HG03342 (cell line): ENCODE measurements at regions not wholly inside any gene's neighbourhood (a gene's known extent, or its start where the extent isn't known, plus 50 kb on each side); places are given as distances from the start of the nearest gene placed in this dataset.
"Not testable (repeated sequence)": the region's sequence is repeated elsewhere in the genome, so short reads cannot be mapped to it uniquely, and the experiment has no call there.

Experiments used
- ATAC-seq: cut with Tn5 transposase; IDR thresholded peaks from one replicate; pipeline ENCODE4 v1.9.1; 2021; ENCODE audit warnings: mild to moderate bottlenecking, moderate library complexity; ENCODE audit not compliant: unreplicated experiment

DNA sequence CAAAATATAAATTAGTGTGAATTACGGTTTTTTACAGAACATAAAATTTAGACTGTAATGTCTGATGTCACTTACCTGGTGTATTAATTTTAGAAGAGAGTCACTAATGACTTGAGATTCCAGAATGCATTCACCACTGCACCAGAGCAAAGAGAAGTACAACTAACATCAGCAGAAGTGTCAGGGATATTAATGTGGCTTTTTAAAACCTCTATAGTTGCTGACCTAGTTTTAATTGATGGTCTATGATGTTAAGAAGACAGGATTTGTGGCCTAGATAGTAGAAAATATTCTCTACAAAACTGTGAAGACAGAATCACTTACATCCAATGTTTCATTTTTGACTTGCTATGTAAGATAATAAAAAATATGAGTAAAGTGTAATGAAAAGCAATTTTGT lies 1181.6 kb downstream of the RAPGEF2 start:
- ATAC-seq = no peak

DNA sequence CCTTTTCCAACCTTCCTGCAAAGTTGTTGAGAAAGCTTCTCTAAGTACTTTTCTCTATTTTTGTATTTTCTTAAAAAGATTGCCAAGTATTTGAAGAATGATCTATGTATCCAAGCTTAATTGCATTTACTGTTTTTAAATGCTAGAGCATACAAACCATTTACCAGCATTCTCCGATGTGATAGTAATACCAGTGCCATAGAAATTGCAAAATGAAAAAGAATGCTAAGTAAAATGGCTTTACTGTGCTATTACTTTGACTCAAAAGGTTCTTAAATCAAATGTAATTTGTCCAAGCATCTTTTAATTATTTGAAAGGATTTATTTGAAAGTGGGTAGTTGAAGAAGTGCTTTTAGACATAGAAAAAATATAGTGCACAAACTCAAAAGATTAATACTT lies 1183.2 kb downstream of the RAPGEF2 start:
- ATAC-seq = no peak

DNA sequence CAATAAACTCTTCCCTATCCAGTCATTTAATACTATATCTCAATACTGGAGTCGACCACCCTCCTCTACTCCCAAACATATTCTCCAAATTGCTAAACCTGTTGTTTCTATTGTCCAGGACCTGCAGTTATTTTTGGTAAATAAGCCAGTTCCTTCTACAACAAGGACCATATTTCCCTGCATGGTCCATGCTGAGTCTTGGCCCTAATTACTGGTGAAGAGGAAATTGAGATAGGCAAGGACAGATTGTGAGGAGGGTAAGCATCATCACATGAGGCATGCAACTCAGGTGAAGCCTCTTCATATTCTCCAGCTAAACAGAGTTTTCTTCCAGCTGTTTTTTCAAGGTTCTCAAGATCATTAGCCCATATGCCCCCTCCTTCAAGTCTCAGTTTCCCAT lies 1193.6 kb downstream of the RAPGEF2 start:
- no peak for ATAC-seq

GRCh38 chr4:160299177-160299576 lies 1196.3 kb downstream of the RAPGEF2 start:
- no peak for ATAC-seq

- no peak for ATAC-seq
Measured at GRCh38 chr4:160299608-160300007, 1196.7 kb downstream of the RAPGEF2 start.

DNA sequence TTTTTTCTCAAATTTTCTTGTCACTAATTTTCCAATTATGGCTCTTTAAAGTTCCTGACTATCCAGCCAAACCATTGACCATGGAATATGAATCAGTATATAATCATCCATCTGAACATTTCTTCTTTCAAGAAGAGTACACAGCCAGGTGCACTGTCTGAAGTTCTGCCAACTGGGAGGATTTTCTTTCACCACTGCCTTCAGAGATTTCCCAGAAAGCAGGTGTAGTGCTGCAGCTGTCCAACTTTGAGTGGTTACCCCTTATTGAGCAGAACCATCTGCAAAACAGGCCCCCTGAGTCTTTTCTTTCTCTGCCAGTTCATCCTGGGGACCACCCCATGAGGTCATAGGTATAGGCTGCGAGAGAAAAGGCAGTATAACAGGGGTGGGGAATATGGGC lies 1213.2 kb downstream of the RAPGEF2 start:
- no peak for ATAC-seq

GRCh38 chr4:160318567-160319220 lies 1215.8 kb downstream of the RAPGEF2 start:
- no peak for ATAC-seq

DNA sequence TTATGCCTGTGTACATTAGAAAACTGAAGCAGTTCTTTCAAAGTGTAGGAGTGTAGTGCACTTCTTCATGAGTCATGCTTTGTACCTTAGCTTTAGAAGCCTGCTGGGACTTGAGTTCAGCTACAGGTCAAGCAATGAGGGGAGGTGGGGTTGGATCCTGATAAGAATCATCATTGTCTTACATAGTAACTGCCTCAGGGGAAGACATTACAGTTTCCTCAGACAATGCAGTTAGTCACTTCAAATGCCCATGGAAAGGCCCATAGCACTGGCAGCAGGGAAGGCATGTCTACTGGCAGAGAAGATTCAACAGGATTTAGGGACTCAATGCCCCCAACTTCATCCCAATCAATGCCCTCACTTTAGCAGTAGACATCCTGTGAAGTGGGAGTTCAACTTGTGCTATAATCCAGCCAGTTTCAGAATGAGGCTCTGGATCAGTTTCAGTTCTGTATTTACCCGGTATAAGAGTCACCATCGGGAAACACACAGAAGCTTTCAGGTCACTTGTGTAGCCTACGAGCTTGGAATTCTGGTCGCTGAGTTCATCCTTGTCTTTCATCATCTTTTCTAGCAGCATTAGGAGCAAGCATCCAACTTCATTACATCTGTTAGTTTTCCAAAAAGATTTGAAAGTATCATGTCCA lies 1216.5 kb downstream of the RAPGEF2 start:
- no peak for ATAC-seq

- no peak for ATAC-seq
Measured at GRCh38 chr4:160319868-160320260, 1217.0 kb downstream of the RAPGEF2 start.

- no peak for ATAC-seq
Measured at GRCh38 chr4:160326110-160326509, 1223.2 kb downstream of the RAPGEF2 start.

DNA sequence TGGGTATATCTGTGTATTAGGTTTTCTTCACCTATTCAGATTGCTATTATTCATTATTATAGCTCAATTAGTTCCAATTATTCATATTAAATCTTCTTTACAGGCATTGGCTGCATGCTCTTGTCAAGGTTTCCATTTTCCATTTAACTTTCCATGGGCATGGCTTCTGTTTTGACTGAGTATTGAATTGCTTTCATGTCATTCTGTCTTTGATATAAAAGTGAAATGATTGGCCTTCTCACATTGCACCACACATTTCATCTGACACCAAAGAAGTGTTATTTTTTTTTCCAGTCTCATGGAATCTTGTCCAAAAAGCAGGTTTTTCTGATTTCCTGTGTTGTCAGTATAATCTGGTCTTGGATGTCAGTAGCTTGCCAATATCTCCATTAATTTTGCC lies 1244.3 kb downstream of the RAPGEF2 start:
- no peak for ATAC-seq

GRCh38 chr4:160350944-160351343 lies 1248.1 kb downstream of the RAPGEF2 start:
- ATAC-seq = no peak

- no peak for ATAC-seq
Measured at GRCh38 chr4:160352637-160353036, 1249.8 kb downstream of the RAPGEF2 start.

DNA sequence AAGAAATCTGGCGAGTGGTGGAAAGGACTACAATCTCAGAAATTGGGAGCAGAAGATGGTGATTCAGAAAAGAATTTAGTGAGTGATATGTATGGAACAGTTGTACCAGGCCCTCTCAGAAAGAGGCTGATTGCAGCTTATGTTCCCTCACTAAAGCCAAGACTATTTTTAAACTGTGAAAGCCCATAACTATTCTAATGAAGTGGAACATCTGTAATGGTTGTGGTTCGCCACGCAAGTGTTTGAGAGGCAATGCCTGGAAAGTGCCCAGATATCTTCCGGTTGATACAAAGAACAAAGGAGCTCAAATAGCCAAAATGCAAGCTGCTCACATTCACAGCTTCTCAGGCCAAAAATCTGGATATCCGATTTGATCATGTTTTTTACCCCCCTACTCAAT lies 1250.7 kb downstream of the RAPGEF2 start:
- ATAC-seq = no peak

GRCh38 chr4:160362478-160362877 lies 1259.6 kb downstream of the RAPGEF2 start:
- ATAC-seq = no peak

DNA sequence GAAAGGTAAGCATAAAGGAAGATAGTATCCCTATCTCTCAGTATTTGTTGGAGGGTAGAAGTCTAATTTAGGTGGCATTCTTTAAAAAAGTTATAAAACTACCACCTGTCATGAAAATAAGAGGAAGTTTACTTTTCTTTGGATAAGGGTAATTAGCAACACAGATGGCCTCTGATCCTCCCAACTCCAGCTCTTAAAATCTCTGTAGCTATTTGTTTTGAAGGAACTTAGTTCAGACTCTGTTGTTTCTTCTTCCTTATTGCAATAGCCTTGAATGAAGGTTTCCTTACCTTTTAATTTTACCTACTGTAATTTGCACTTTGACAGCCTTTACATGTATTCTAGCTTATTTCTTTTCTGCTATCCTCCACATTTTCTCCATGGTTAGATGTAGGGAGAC lies 1261.3 kb downstream of the RAPGEF2 start:
- no peak for ATAC-seq

DNA sequence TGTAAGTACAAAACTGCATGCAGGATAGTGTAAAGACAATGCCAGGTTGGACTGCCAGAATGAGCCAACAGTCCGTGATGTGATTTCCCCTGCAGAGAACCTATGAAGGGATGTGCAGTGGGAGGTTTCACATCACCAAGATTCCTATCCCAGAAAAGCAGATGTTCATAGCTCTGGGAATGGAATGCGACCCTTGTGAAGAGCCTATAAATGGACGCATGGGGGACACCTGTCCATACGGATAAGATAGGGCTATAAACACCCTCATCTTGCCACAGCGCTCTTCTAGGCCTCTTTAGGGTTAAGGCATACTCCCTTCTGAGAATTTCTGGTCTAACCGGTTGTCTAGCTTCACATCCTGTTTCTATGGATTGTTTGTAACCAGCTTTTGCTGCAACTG lies 1261.8 kb downstream of the RAPGEF2 start:
- not testable (repeated sequence) for ATAC-seq

GRCh38 chr4:160365383-160365782 lies 1262.5 kb downstream of the RAPGEF2 start:
- not testable (repeated sequence) for ATAC-seq

DNA sequence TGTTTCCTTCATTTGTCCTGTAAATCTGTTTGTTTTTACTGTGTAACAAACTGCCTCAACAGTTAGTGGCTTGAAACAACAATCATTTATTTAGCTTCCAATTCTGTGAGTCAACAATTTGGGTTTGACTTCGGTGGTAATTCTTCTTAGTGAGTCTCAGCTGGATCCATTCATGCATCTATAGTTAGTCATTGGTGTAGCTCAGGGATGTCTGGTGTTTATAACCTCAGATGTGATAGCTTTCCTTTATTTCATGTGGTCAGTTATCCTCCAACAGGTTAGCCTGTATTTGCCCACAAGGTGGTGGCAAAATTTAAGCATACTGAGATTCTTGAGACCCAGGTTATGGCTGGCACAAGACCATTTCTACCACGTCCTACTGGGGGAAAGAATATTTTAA lies 1267.2 kb downstream of the RAPGEF2 start:
- ATAC-seq = no peak

- ATAC-seq = no peak
Measured at GRCh38 chr4:160371446-160371845, 1268.6 kb downstream of the RAPGEF2 start.

- no peak for ATAC-seq
Measured at GRCh38 chr4:160372390-160372789, 1269.5 kb downstream of the RAPGEF2 start.

DNA sequence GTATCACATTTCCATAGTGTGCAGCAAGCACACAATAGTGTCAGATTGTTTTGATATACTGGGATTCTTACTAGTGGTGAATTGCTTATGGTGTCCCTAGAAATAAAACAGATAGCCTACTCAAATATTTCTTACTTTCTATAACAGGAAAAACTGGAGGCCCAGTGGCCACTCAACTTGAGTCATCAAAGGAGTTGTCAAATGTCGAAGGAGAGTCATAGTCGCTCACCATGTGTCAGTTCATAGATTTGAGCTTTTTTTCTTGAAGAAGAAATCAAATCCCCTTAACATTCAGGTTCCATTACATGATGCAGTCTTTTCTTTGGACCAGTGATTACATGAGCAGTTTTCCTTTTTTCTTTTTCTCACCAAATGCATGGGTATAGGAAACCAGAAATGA lies 1271.0 kb downstream of the RAPGEF2 start:
- no peak for ATAC-seq
